Esophagus (tissue), 2 donors: ENCODE measurements at regions not wholly inside any gene's neighbourhood (a gene's known extent, or its start where the extent isn't known, plus 50 kb on each side); places are given as distances from the start of the nearest gene placed in this dataset.
"Not testable (repeated sequence)": the region's sequence is repeated elsewhere in the genome, so short reads cannot be mapped to it uniquely, and the experiment has no call there.

Experiments used
- H3K27ac ChIP-seq, 2 donors: one replicate each; pipeline ENCODE4 v1.5.1; 2013; ENCODE audit warnings: low read depth in 2 of 2, mild to moderate bottlenecking in 2 of 2, inconsistent platforms in 1 of 2, low read length in 1 of 2, moderate library complexity in 1 of 2
- H3K27me3 ChIP-seq, 2 donors: one replicate each; pipeline ENCODE4 v1.6.1; 2013; ENCODE audit warnings: low read length in 2 of 2, control low read depth in 1 of 2, mild to moderate bottlenecking in 1 of 2; ENCODE audit not compliant: insufficient read depth in 2 of 2, control insufficient read depth in 1 of 2
- H3K36me3 ChIP-seq, 2 donors: one replicate each; pipeline ENCODE4 v1.6.1; 2013; ENCODE audit warnings: low read length in 1 of 2; ENCODE audit not compliant: control insufficient read depth in 2 of 2, insufficient read depth in 2 of 2
- H3K4me1 ChIP-seq, 2 donors: one replicate each; pipeline ENCODE4 v1.6.1; 2013; ENCODE audit warnings: low read length in 1 of 2; ENCODE audit not compliant: control insufficient read depth in 2 of 2, insufficient read depth in 2 of 2
- H3K4me3 ChIP-seq, 2 donors: one replicate each; pipeline ENCODE4 v1.5.1; 2013; ENCODE audit warnings: low read length in 2 of 2, mild to moderate bottlenecking in 2 of 2, low read depth in 1 of 2, moderate library complexity in 1 of 2
- H3K9me3 ChIP-seq, 2 donors: one replicate each; pipeline ENCODE4 v1.6.1; 2013; ENCODE audit warnings: mild to moderate bottlenecking in 2 of 2, low read depth in 1 of 2, low read length in 1 of 2, moderate library complexity in 1 of 2; ENCODE audit not compliant: control insufficient read depth in 2 of 2, insufficient read depth in 1 of 2
- WGBS, 2 donors: extraction: QIAGEN DNeasy Blood & Tissue Kit; methylation state at CpG; one replicate each; pipeline ENCODE4 v1.1.7; 2013; 5-methylcytosine and 5-hydroxymethylcytosine counted together
- donor health status: healthy with polysubstance abuse.
- donor health status: Bipolar disorder and iron deficiency.

- no peaks in the 10 kb centered on the region for H3K36me3 ChIP-seq
- no peak overlapping the region for H3K4me3 ChIP-seq
- H3K27me3 ChIP-seq, result no peaks in the 10 kb centered on the region
- no peaks in the 10 kb centered on the region for H3K9me3 ChIP-seq
- 63 to 64% methylated on average over 2 of the region's 2 CpGs for WGBS, 2 donors
- H3K27ac ChIP-seq, result no peak overlapping the region
- no peaks in the 10 kb centered on the region for H3K4me1 ChIP-seq
Observed at GRCh38 chr1:194445244-194445643, 1258.8 kb upstream of the B3GALT2 start.

- WGBS, 2 donors, result 76% methylated on average over 9 of the region's 9 CpGs
- no peak overlapping the region for H3K4me3 ChIP-seq
Observed at GRCh38 chr1:194442901-194443575, 1256.6 kb upstream of the B3GALT2 start.

GRCh38 chr1:194437135-194437534 lies 1250.7 kb upstream of the B3GALT2 start:
- Histone ChIP-seq H3K9me3 (peaks cover 5 to 6% of the 10 kb centered on the region in 2 donors), H3K4me3 (no peak overlapping the region), H3K27me3 (no peaks in the 10 kb centered on the region), H3K36me3 (no peaks in the 10 kb centered on the region), H3K4me1 (no peaks in the 10 kb centered on the region), H3K27ac (no peak overlapping the region)
- WGBS, 2 donors, result 67 to 74% methylated on average over 2 of the region's 2 CpGs

More at GRCh38 chr1:194442901-194443575, 1256.6 kb upstream of the B3GALT2 start:
- H3K4me1 ChIP-seq, result no peaks in the 10 kb centered on the region
- no peak overlapping the region for H3K27ac ChIP-seq
- no peaks in the 10 kb centered on the region for H3K27me3 ChIP-seq
- H3K9me3 ChIP-seq, result no peaks in the 10 kb centered on the region
- no peaks in the 10 kb centered on the region for H3K36me3 ChIP-seq

GRCh38 chr1:194431121-194431520 lies 1244.7 kb upstream of the B3GALT2 start:
- H3K9me3 ChIP-seq, result peaks cover 0 to 2% of the 10 kb centered on the region in 2 donors

GRCh38 chr1:194420706-194421105 lies 1234.3 kb upstream of the B3GALT2 start:
- no peak overlapping the region for H3K4me3 ChIP-seq
- 73 to 91% methylated on average over 4 of the region's 4 CpGs for WGBS, 2 donors
- no peaks in the 10 kb centered on the region for H3K27me3 ChIP-seq
- peaks cover 0 to 3% of the 10 kb centered on the region in 2 donors for H3K9me3 ChIP-seq
- no peaks in the 10 kb centered on the region for H3K36me3 ChIP-seq
- no peaks in the 10 kb centered on the region for H3K4me1 ChIP-seq
- no peak overlapping the region for H3K27ac ChIP-seq

More at GRCh38 chr1:194431121-194431520, 1244.7 kb upstream of the B3GALT2 start:
- H3K36me3 ChIP-seq, result no peaks in the 10 kb centered on the region
- H3K27ac ChIP-seq, result no peak overlapping the region
- 88 to 90% methylated on average over 19 to 21 of the region's 21 CpGs for WGBS, 2 donors
- no peaks in the 10 kb centered on the region for H3K27me3 ChIP-seq
- no peaks in the 10 kb centered on the region for H3K4me1 ChIP-seq
- H3K4me3 ChIP-seq, result no peak overlapping the region

- H3K36me3 ChIP-seq, result no peaks in the 10 kb centered on the region
- no peak overlapping the region for H3K4me3 ChIP-seq
- peaks cover 0 to 3% of the 10 kb centered on the region in 2 donors for H3K9me3 ChIP-seq
- H3K4me1 ChIP-seq, result no peaks in the 10 kb centered on the region
- 58 to 72% methylated on average over 1 of the region's 1 CpG for WGBS, 2 donors
- no peaks in the 10 kb centered on the region for H3K27me3 ChIP-seq
- H3K27ac ChIP-seq, result no peak overlapping the region
Observed at GRCh38 chr1:194419721-194420120, 1233.3 kb upstream of the B3GALT2 start.

- Histone ChIP-seq H3K36me3 (no peaks in the 10 kb centered on the region), H3K27me3 (no peaks in the 10 kb centered on the region), H3K9me3 (no peaks in the 10 kb centered on the region), H3K4me3 (no peak overlapping the region), H3K4me1 (no peaks in the 10 kb centered on the region), H3K27ac (no peak overlapping the region)
- WGBS, 2 donors, result 66 to 72% methylated on average over 1 of the region's 1 CpG
Observed at GRCh38 chr1:194410756-194411155, 1224.3 kb upstream of the B3GALT2 start.

- H3K27me3 ChIP-seq, H3K27ac ChIP-seq, H3K4me3 ChIP-seq, H3K4me1 ChIP-seq, H3K9me3 ChIP-seq, H3K36me3 ChIP-seq: not testable (repeated sequence)
- WGBS, 2 donors, result 46 to 56% methylated on average over 2 of the region's 2 CpGs
Observed at GRCh38 chr1:194407238-194407637, 1220.8 kb upstream of the B3GALT2 start.

- H3K4me1 ChIP-seq, result no peaks in the 10 kb centered on the region
- WGBS, 2 donors, result 38 to 48% methylated on average over 1 of the region's 1 CpG
- H3K4me3 ChIP-seq, result no peak overlapping the region
- H3K27me3 ChIP-seq, result no peaks in the 10 kb centered on the region
- H3K27ac ChIP-seq, result no peak overlapping the region
- H3K9me3 ChIP-seq, result no peaks in the 10 kb centered on the region
- no peaks in the 10 kb centered on the region for H3K36me3 ChIP-seq
Observed at GRCh38 chr1:194394676-194395075, 1208.3 kb upstream of the B3GALT2 start.

- no peak overlapping the region for H3K4me3 ChIP-seq
- H3K27me3 ChIP-seq, result no peaks in the 10 kb centered on the region
- no peaks in the 10 kb centered on the region for H3K9me3 ChIP-seq
- H3K4me1 ChIP-seq, result no peaks in the 10 kb centered on the region
- no peaks in the 10 kb centered on the region for H3K36me3 ChIP-seq
- no peak overlapping the region for H3K27ac ChIP-seq
Observed at GRCh38 chr1:194387531-194387930, 1201.1 kb upstream of the B3GALT2 start.
